HCT116 (cell line): ENCODE measurements at regions not wholly inside any gene's neighbourhood (a gene's known extent, or its start where the extent isn't known, plus 50 kb on each side); places are given as distances from the start of the nearest gene placed in this dataset.

Experiments used
- ATAC-seq: fragments of 200-7000 bp; cut with Tn5 transposase; 2 replicates; pipeline ENCODE4 v1.9.1; 2020; ENCODE audit warnings: mild to moderate bottlenecking, moderate library complexity
- BruUV-seq: library from RNA; stranded (reverse); fragments of 400-500 nt; replicated peaks from 2 replicates; lab custom pipeline; 2021; lab: Mats Ljungman, UMichigan
- CTCF ChIA-PET: fragments of 300-600 bp; sonication (Branson Sonifier 250); formaldehyde crosslinking; loops from one replicate; lab custom pipeline; 2021; ENCODE audit warnings: antibody characterized with exemption; lab: Charles Lee
- POLR2A ChIA-PET: fragments of 300-600, 350-600 bp; sonication (Branson Sonifier 250); formaldehyde crosslinking; loops from one replicate; lab custom pipeline; 2021; ENCODE audit warnings: antibody characterized with exemption; lab: Charles Lee
- RAD21 ChIA-PET, 2 experiments: fragments of 300-600 bp; sonication (Branson Sonifier 250); formaldehyde crosslinking; loops; one replicate each; lab custom pipeline; 2023; ENCODE audit warnings: low total read pairs in 2 of 2; ENCODE audit not compliant: uncharacterized antibody in 2 of 2, unreplicated experiment in 2 of 2, low non-redundant PET in 1 of 2; lab: Charles Lee
- DNase-seq: peaks from one replicate; pipeline ENCODE4 v3.0.0-alpha.2; 2010; ENCODE audit warnings: low read depth, low spot score
- H2AFZ ChIP-seq: fragments of 200-600 bp; shearing (Covaris generic), sonication (generic); 2 replicates; pipeline ENCODE4 v1.6.1; 2017; ENCODE audit warnings: low read depth, mixed run types, mixed read lengths, antibody characterized with exemption, low read length; ENCODE audit not compliant: poor library complexity, severe bottlenecking
- H3K27ac ChIP-seq: 2 replicates; pipeline ENCODE4 v1.5.1; 2012; ENCODE audit warnings: low read depth, low read length
- H3K27me3 ChIP-seq: fragments of 200-600 bp; sonication (generic); 2 replicates; pipeline ENCODE4 v1.6.1; 2016; ENCODE audit warnings: mixed run types, low read length, mixed read lengths; ENCODE audit not compliant: insufficient read depth
- H3K36me3 ChIP-seq, 2 experiments: fragments of 200-500 bp in 1 of 2; fragments of 200-600 bp in 1 of 2; sonication (Bioruptor generic) in 1 of 2; sonication (generic) in 1 of 2; 2 replicates each; pipeline versions ENCODE4 v1.5.1 to v1.6.1; 2014 to 2016; ENCODE audit warnings: low read length in 2 of 2, inconsistent platforms in 1 of 2, mixed read lengths in 1 of 2, mixed run types in 1 of 2; ENCODE audit not compliant: insufficient read depth in 2 of 2, control insufficient read depth in 1 of 2
- H3K4me1 ChIP-seq, 2 experiments: fragments of 200-600 bp in 1 of 2; sonication (generic) in 1 of 2; 2 replicates each; pipeline versions ENCODE4 v1.5.1 to v1.6.1; 2012 to 2017; ENCODE audit warnings: low read length in 2 of 2, inconsistent platforms in 1 of 2, mild to moderate bottlenecking in 1 of 2, mixed read lengths in 1 of 2, mixed run types in 1 of 2, moderate library complexity in 1 of 2; ENCODE audit not compliant: insufficient read depth in 2 of 2, control insufficient read depth in 1 of 2
- H3K4me2 ChIP-seq: fragments of 200-600 bp; sonication (generic); 2 replicates; pipeline ENCODE4 v1.6.1; 2017; ENCODE audit warnings: mixed run types, low read length, mixed read lengths
- H3K4me3 ChIP-seq, 2 experiments: fragments of 200-600 bp in 1 of 2; sonication (generic) in 1 of 2; replicated peaks in 1 of 2; 2 replicates each; pipeline ENCODE4 v1.5.1; 2011 to 2016; ENCODE audit warnings: low read length in 2 of 2, control low read depth in 1 of 2, low read depth in 1 of 2, mild to moderate bottlenecking in 1 of 2, mixed read lengths in 1 of 2, mixed run types in 1 of 2
- H3K79me2 ChIP-seq: fragments of 200-600 bp; sonication (generic); 2 replicates; pipeline ENCODE4 v1.6.1; 2017; ENCODE audit warnings: mild to moderate bottlenecking, mixed run types, low read length, moderate library complexity, mixed read lengths; ENCODE audit not compliant: insufficient read depth
- H3K9ac ChIP-seq: fragments of 200-600 bp; sonication (generic); 2 replicates; pipeline ENCODE4 v1.6.1; 2016; ENCODE audit warnings: low read length, mixed read lengths
- H3K9me2 ChIP-seq: fragments of 200-600 bp; sonication (generic), shearing (Covaris generic); 2 replicates; pipeline ENCODE4 v1.6.1; 2017; ENCODE audit warnings: mixed run types, mild to moderate bottlenecking, moderate library complexity; ENCODE audit not compliant: insufficient read depth
- H3K9me3 ChIP-seq, 2 experiments: fragments of 200-500 bp in 1 of 2; fragments of 200-600 bp in 1 of 2; sonication (Bioruptor generic) in 1 of 2; sonication (generic) in 1 of 2; 2 replicates each; pipeline ENCODE4 v1.6.1; 2014 to 2017; ENCODE audit warnings: low read length in 2 of 2, mixed read lengths in 2 of 2, inconsistent platforms in 1 of 2, low read depth in 1 of 2, mild to moderate bottlenecking in 1 of 2, mixed run types in 1 of 2, moderate library complexity in 1 of 2; ENCODE audit not compliant: control insufficient read depth in 1 of 2, insufficient read depth in 1 of 2
- H4K20me1 ChIP-seq: fragments of 200-600 bp; sonication (generic), shearing (Covaris generic); 2 replicates; pipeline ENCODE4 v1.6.1; 2017; ENCODE audit warnings: mixed run types, mild to moderate bottlenecking, moderate library complexity; ENCODE audit not compliant: insufficient read depth
- CBX3 ChIP-seq: IDR thresholded peaks from 2 replicates; pipeline ENCODE4 v1.6.1; 2012; ENCODE audit warnings: low read depth
- CEBPB ChIP-seq: IDR thresholded peaks from 2 replicates; pipeline ENCODE4 v1.6.1; 2012; ENCODE audit warnings: low read depth
- CTCF ChIP-seq, 3 experiments: fragments of 200-600 bp in 1 of 3; sonication (generic) in 1 of 3; IDR thresholded peaks in 2 of 3; conservative IDR thresholded peaks in 1 of 3; 2 replicates each; pipeline ENCODE4 v1.5.1; 2012 to 2017; ENCODE audit warnings: low read depth in 2 of 3, low read length in 2 of 3, antibody characterized with exemption in 1 of 3, borderline replicate concordance in 1 of 3, control low read depth in 1 of 3, mild to moderate bottlenecking in 1 of 3, mixed read lengths in 1 of 3, mixed run types in 1 of 3, moderate library complexity in 1 of 3; ENCODE audit not compliant: insufficient read depth in 1 of 3
- EGR1 ChIP-seq: IDR thresholded peaks from 2 replicates; pipeline ENCODE4 v1.6.1; 2012; ENCODE audit warnings: low read depth
- ELF1 ChIP-seq: IDR thresholded peaks from 2 replicates; pipeline ENCODE4 v1.6.1; 2012; ENCODE audit warnings: low read depth, borderline replicate concordance
- EZH2 ChIP-seq: fragments of 200-600 bp; sonication (generic); IDR thresholded peaks from 2 replicates; pipeline ENCODE4 v1.6.1; 2017; ENCODE audit warnings: antibody characterized with exemption, mixed run types
- EZH2phosphoT487 ChIP-seq: fragments of 200-600 bp; IDR thresholded peaks from 2 replicates; pipeline ENCODE4 v1.6.1; 2018; ENCODE audit warnings: antibody characterized with exemption, borderline replicate concordance
- JUND ChIP-seq: IDR thresholded peaks from 2 replicates; pipeline ENCODE4 v1.6.1; 2012
- MAX ChIP-seq: IDR thresholded peaks from 2 replicates; pipeline ENCODE4 v1.6.1; 2012
- POLR2A ChIP-seq: IDR thresholded peaks from 2 replicates; pipeline ENCODE4 v1.7.0; 2011; ENCODE audit warnings: borderline replicate concordance; ENCODE audit not compliant: insufficient read depth, insufficient read length; ENCODE audit errors: extremely low read depth
- POLR2AphosphoS5 ChIP-seq: IDR thresholded peaks from 2 replicates; pipeline ENCODE4 v1.6.1; 2011; ENCODE audit warnings: mild to moderate bottlenecking, low read depth, low read length, moderate library complexity
- SIN3A ChIP-seq: IDR thresholded peaks from 2 replicates; pipeline ENCODE4 v1.6.1; 2012; ENCODE audit warnings: low read depth
- SP1 ChIP-seq: IDR thresholded peaks from 2 replicates; pipeline ENCODE4 v1.6.1; 2012; ENCODE audit warnings: low read depth
- SRF ChIP-seq: IDR thresholded peaks from 2 replicates; pipeline ENCODE4 v1.6.1; 2012; ENCODE audit warnings: low read depth
- TCF7L2 ChIP-seq: IDR thresholded peaks from 2 replicates; pipeline ENCODE4 v1.7.0; 2011; ENCODE audit warnings: borderline replicate concordance, inconsistent platforms; ENCODE audit not compliant: insufficient read depth, insufficient read length; ENCODE audit errors: extremely low read depth
- YY1 ChIP-seq: IDR thresholded peaks from 2 replicates; pipeline ENCODE4 v1.6.1; 2011; ENCODE audit warnings: low read length, low read depth, moderate library complexity, mild to moderate bottlenecking; ENCODE audit not compliant: insufficient replicate concordance; ENCODE audit errors: extremely low read depth
- ZFX ChIP-seq: fragments of 450-650 bp; IDR thresholded peaks from 2 replicates; pipeline ENCODE4 v1.6.1; 2017
- ZNF274 ChIP-seq: fragments of 200-500 bp; sonication (Bioruptor generic); IDR thresholded peaks from 2 replicates; pipeline ENCODE4 v1.6.1; 2014; ENCODE audit warnings: mild to moderate bottlenecking, low read depth, low read length, inconsistent platforms
- intact Hi-C: fragments of 100-400 bp; cut with micrococcal nuclease; formaldehyde crosslinking; loops from 2 replicates; pipeline ENCODE4 v1.10.0; 2022
- TF ChIP-seq, protein P1 (sequence below): IDR thresholded peaks from 2 replicates; pipeline ENCODE4 v1.6.1; 2012

DNA sequence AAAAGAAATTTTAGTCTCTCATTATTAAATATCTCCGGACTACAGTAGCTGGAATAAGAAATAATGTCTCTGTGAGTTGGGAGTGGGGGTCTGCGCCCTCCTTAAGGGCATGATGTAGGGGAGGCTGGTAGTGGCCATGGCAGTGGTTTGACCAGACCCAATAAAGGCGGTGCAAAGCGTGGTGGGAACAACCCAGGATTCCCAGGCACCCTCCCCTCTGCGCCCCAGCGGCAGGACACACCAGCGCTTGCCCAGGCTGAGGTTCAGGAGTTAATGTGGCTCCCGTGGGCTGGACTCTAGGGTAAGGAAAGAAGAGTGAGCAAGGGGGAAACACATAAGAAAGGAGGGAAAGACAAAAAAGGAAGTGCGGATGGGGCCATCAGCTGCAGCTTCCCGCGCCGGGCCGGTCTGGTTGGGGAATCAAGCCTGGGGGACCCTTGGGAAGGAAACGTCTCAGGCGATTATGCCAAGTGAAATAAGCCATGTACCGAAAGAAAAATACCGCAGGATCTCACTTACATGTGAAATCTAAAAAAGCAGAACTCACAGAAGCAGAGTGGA lies 157.5 kb upstream of the SMIM31 start:
- ATAC-seq (no peak), DNase-seq (no peak)
- Histone ChIP-seq H3K4me1 (no peaks in the 10 kb centered on the region), H4K20me1 (no peaks in the 10 kb centered on the region), H2AFZ (no peak overlapping the region), H3K9me3 (no peaks in the 10 kb centered on the region), H3K4me2 (no peak overlapping the region), H3K36me3 (no peaks in the 10 kb centered on the region), H3K9me2 (no peaks in the 10 kb centered on the region), H3K79me2 (no peaks in the 10 kb centered on the region), H3K4me3 (no peak overlapping the region), H3K27me3 (no peaks in the 10 kb centered on the region), H3K9ac (no peak overlapping the region), H3K27ac (no peak overlapping the region)
- intact Hi-C loops = no loop called here
- BruUV-seq = no TSS peak
- ChIA-PET CTCF (no interaction called here), POLR2A (no interaction called here), RAD21 (no interaction called here)
- TF ChIP-seq CTCF (IDR thresholded peaks at IDR 0.05 in 2 of 3, conservative IDR thresholded peaks at IDR 0.05 in 1 of 3; ENCODE audit: borderline replicate concordance in 1 of 3, insufficient read depth in 1 of 3, low read depth in 2 of 3, low read length in 2 of 3) = no peak
- TF ChIP-seq CEBPB = no peak
- no peak for TF ChIP-seq SP1
- TF ChIP-seq POLR2A = no peak
- no peak for TF ChIP-seq EZH2phosphoT487
- TF ChIP-seq CBX3 = no peak
- TF ChIP-seq MAX = no peak
- TF ChIP-seq YY1 = no peak
- TF ChIP-seq, protein P1, sequence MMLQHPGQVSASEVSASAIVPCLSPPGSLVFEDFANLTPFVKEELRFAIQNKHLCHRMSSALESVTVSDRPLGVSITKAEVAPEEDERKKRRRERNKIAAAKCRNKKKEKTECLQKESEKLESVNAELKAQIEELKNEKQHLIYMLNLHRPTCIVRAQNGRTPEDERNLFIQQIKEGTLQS = no peak
- TF ChIP-seq ZFX = no peak
- no peak for TF ChIP-seq JUND
- no peak for TF ChIP-seq ELF1
- no peak for TF ChIP-seq SRF
- no peak for TF ChIP-seq TCF7L2
- no peak for TF ChIP-seq ZNF274
- no peak for TF ChIP-seq EGR1
- no peak for TF ChIP-seq POLR2AphosphoS5
- TF ChIP-seq EZH2 = no peak
- TF ChIP-seq SIN3A = no peak
